Glomerular visceral epithelial cell (primary cell): ENCODE measurements at regions not wholly inside any gene's neighbourhood (a gene's known extent, or its start where the extent isn't known, plus 50 kb on each side); places are given as distances from the start of the nearest gene placed in this dataset.
"Not testable (repeated sequence)": the region's sequence is repeated elsewhere in the genome, so short reads cannot be mapped to it uniquely, and the experiment has no call there.

ENCODE experiments used
- DNase-seq: peaks from one replicate; pipeline ENCODE4 v3.0.0-alpha.2; 2016; ENCODE audit errors: extremely low spot score

DNA sequence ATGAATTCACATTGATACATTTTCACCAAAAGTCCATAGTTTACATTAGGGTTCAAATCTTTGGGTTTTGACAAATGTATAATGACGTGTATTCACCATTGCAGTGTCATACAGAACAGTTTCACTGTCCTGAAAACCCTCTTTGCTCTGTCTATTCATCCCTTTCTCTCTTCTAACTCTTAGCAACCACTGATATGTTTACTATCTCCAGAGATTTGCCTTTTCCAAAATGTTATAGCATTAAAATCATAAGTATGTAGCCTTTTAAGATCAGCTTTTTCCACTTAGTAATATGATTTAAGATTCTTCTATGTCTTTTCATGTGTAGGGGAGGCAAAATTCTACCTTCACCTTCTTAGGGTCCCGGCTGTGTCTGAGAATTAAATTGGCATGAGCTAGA, 203.8 kb downstream of the TPRG1 start:
- DNase-seq: no peak

DNA sequence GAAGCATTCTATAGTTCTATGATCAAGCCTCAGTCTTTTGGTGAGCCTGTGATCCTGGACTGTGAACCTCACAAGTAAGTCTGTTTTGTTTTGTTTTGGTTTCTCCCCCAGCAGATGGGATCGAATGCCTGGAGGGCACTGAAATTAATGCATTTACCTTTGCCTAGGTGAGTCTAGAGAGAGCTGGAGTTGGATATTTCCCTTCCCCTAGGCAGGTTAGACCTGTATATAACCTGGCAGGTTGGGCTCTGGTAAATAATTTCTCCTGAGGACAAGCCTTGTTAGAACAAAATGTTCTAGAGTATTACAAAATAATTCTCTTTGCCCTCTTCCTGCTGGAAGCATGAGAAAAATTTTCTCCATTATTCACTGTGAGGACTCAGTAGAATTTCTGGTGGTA, 211.9 kb downstream of the TPRG1 start:
- DNase-seq: no peak

DNA sequence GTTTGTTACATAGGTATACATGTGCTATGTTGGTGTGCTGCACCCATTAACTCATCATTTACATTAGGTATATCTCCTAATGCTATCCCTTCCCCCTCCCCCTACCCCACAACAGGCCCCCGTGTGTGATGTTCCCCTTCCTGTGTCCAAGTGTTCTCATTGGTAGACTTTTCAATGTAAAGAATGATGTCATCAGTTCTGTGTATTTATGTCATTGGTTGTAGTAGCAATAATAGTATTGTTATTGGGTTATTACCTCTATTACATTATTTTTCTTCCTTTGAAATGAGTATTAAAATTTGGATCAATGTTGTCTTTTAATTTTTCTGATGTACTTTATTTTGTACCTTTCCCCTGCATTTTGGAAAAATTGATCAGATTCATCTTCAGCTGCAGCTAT, 214.1 kb downstream of the TPRG1 start:
- not testable (repeated sequence) for DNase-seq

DNA sequence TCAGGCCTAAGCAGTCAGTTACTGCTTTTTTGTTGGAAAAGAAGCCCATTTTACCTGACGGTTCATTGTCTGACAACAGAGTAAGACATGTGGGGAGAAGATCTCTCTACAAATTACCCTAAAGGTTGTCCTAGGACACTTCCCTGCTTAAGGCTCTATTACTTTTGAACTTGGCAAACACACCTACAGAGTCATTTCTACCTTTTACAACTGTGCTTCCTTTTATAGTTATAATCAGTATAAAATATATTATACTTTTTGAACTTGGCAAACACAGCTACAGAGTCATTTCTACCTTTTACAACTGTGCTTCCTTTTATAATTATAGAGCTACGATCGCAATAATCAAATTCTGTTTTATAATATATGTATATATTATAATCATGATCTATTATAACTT, 215.0 kb downstream of the TPRG1 start:
- no peak for DNase-seq

DNA sequence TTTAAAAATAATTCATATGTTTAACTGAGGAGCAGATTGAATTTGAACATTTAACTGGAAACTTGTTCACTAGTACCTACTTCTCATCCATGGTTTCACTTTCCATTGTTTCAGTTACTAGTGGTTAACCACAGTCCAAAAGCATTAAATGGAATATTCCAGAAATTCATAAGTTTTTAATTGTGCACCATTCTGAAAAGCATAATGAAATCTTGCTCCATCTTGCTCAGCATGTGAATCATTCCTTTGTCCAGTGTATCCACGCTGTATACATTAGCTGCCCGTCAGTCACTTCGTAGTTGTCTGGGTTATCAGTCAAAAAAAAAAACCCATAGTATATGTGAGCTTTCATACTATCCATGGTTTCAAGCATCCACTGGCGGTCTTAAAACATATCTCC, 217.6 kb downstream of the TPRG1 start:
- DNase-seq: no peak

DNA sequence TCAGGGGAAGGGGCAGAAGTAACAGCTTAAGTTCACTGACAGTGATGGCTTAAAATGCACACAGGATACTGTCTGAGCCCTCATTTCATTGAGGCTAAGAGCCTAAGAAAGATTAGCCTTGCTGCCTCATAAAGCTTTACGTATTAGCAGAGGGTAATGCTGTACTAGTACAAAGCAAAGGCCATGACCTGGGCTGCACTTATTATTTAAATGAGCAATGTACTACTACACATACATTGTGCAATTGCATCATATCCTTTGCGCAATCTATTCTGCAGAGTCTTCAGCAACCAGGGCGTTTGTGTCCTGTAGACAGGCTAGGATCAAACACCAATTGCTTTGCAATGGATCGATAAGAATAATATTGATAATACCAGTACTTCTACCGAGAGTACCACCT, 221.8 kb downstream of the TPRG1 start:
- no peak for DNase-seq

DNA sequence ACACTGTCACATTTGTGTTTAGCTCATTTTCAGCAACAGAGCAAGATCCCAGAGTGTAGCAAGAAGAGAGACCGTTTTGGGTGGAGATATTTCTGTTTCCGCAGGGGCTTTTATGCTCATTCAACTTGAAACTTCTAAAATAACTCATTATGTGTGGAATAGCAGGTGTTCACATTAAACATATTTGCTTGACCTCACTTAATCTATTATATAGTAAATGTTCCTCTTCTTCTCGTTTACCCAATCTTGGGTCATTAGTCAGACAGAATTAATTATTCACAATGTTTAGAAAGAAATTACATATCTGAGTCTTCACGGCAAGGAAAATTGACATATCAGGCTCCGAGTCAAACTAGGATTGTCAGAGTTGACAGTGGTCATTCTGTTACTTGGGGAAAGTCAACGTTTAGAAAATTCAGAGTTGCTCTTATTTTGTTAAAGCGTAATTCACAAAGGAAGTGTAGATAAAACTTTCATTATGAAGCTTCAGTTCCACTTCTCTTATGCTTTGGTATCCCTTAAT, 222.9 kb downstream of the TPRG1 start:
- no peak for DNase-seq

DNA sequence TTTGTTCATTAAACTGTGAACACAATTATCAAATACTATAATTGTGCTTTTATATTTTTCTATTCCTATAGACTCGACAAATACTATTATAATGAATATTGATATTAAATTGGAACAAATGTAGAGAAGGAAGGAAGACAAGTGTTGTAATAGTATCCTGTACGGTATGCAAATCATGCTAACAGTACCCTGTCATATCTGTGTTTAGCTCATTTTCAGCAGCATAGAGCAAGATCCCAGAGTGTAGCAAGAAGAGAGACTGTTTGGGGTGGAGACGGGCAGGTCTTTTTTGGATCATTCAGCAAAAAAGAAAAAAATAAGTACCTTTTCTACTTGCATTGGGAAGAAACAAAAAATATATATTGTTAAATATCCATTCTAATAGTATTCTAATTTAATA, 224.1 kb downstream of the TPRG1 start:
- no peak for DNase-seq

DNA sequence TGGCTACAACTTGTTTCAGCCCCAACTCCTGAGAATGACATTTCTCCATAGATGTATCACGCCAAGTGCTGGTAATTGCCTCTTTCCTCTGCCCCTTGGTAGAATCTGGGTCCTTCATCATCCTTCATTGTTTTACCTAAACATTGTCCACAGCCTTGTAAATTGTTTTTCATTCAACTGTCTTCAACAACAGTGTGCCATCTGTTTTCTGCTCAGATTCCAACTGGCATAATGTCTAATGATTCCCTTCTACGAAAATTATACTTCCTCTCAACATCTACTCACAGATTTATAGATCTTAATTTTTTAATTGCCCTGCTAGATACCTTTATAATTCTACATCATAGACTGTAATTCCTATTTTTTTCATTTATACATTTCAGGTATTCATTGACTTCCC, 226.9 kb downstream of the TPRG1 start:
- DNase-seq: no peak

DNA sequence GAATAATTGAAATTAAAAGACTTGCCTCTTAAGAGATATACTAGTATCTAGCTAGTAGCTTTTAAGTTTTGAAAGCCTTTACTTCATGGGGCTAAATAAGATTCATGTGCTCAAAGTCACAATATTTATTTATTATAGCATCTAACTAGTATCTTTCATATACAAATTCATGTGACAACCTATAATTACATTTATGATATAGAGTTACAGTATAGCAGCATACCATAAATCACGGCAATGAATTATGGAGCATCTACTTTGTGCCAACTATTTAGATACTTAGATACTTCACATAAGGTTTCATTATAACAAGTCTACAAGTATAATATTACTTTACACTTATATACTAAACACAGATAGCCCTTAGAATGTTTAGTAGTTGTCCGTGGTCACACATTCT, 229.4 kb downstream of the TPRG1 start:
- DNase-seq: no peak

DNA sequence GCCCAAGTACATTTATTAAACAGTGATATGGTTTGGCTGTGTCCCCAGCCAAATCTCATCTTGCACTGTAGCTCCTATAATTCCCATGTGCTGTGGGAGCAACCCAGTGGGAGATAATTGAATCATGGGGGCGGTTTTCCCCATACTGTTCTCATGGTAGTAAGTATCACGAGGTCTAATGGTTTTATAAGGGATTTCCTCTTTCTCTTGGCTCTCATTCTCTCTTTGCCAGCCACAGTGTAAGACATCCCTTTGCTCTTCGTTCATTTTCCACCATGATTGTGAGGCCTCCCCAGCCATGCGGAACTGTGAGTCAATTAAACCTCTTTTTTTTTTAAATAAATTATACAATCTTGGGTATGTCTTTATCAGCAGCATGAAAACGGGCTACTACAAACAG, 228.0 kb upstream of the TP63 start:
- no peak for DNase-seq

DNA sequence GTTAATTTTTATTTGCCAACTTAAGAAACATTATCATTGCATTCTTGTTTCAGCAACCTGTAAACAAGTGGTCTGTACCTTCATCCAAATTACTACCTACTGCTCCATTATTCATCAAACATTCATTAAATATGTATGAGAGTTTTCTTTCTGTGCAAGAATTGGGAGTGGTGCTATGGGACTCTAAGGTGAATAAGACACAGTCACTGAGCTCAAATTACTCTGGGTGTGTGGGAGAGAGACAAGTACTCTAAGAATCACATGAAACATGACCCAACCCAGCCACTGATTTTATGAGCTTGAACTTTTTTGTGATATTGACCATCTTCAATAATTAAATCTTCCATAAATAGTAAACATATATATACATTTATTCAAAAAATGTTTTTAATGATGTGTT, 227.2 kb upstream of the TP63 start:
- DNase-seq: no peak

DNA sequence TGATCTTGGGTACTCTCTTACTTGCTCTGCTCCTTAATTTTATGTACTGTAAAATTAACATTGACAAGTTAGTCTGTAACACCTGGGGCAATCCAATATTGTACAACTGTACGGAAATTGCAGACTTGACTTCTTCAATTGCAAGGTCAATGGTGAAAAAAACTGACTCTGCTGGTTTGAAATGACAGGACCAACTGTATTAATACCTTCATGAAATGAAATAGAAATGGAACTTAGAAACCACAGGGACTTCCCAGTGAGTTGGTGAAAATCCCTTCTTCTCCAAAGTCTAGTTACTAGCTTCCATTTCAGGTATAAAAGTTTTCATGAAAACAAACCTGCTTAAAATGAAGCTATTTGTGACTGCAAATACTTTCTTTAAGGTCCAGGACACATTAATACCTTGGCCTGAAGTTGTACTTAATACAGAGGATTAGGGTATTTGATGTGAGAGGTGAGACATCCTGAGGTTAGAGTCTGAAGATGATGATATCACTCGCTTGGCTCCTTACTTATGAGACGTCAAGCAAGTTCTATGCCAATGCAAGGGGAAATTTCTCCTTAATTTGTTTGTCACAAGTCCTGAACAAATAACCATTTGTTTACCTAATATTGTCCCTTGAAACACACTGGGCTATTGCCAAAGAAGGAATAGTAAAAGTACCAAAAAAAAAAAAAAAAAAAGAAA, 226.2 kb upstream of the TP63 start:
- DNase-seq: no peak

DNA sequence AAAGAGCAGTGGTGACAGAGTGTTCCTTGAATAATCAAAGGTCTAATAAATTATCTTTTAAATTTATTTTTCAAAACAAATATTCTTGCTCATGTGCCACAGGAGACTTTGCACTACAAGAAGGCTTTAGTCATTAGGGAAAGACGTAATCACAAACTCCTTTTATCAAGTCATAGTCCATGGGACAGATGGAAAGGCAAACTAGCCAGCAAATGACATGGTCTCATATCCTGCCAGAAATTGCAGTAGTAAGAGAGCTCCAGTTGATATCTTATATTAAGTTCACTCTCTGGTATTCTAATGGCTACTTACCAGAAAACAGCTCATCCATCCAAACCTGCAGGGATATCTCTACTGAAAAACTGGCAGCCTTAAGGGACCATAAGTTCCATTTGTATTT, 225.0 kb upstream of the TP63 start:
- no peak for DNase-seq

DNA sequence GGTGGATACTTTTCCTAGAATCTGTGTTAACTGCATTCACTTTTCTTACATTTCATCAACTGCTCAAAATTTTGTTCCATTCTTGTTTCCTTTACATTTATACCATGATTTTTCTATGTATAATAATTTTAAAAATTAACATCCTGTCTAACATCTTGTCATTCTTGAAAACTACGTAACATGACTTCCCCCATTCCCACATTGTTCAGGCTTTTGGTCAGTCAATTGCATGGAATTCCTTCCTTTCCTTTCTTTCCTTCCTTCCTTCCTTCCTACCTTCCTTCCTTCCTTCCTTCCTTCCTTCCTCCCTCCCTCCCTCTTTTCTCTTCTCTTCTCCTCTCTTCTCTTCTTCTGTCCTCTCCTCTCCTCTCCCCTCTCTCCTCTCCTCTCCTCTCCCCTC, 220.7 kb upstream of the TP63 start:
- DNase-seq: no peak

DNA sequence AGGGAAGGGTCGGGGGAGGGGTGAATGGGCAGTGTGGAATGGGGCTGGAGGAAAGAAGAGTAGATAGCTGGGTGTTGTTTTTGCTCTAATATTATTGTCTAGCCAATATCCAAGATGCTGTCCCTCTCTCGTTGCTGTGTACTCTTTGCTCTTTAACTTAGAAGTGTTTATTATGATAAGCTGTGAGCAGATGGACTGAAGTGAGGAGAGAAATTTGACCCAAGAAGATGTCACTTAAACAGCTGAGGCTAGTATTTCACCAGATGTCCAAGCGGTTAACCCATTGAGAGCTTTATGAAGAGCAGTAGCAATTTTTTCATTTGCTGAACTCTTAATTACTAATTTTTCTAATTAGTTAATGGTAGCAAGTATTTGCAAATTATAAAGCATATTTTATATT, 212.2 kb upstream of the TP63 start:
- no peak for DNase-seq

DNA sequence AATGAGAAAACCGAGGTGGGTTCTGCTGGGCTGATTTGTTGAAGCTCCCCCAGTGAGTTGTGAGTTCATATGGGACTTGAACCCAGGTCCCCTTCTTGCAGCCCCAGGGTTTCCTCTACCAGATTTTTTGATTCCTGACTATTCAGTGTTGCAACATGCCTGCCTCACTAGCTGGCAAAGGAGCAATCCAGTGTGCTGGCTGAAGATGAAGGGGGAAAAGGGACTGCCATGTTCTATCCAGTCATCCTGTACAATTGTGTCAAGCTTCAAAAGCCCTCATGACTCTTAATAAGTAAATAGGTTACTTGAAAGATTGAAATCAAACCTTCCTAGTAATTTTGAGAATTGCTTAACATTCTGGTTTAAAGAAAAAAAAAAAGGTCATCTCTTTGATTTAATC, 211.5 kb upstream of the TP63 start:
- no peak for DNase-seq

DNA sequence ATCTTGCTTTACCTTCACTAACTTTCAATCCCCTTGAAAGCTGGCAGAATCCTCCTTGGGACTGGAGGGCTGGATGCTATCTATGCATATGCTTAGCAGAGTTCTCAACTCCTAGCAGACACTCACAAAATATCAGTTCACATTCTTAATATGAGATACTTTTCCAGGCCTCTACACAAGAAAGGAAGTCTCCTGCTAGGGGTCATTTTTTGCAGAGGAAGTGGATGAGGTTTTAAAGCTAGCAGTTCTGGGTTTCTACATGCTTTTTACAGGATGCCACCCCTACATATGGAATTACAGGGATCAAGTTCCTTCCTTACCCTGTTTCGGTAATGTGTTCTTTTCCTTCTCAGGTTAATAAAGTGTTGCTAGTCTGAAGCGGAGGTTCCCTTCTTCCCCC, 206.3 kb upstream of the TP63 start:
- no peak for DNase-seq

DNA sequence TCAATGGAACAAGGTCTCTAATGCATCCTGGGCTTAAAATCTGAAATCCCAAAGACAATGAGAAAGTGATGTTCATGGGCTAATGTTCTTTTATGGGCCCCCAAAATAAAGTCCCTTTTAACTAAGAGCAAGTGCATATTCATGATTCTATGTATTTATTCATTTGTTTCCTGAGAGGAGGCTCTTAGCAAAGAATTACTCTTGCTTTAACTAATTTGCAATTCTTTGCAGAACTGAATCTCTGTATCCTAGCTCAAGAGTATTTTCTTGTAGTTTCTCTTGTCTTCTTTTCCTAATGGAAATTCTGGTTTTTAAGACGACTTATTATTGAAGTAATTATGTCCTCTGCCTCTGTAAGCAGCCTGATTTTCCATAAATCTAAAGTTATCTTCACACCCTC, 202.2 kb upstream of the TP63 start:
- DNase-seq: no peak

DNA sequence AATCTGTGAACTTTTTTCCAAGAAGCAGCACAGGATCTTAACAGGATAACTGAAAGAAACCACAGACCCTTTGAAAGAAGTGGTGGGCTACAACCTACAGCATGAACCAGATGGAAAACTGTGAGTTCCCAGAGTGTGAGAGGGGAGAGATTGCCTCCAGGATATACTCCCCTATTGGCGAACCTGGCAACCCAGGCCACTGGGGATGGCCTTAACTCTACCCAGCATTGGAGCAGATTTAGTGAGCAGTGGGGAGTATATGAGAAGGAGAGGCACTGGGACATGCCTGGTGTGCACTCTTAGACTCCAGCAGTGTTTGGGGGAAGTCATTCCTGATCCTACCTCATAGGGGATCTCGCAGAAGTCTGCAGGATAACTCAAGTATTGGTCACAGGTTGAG, 201.0 kb upstream of the TP63 start:
- no peak for DNase-seq

DNA sequence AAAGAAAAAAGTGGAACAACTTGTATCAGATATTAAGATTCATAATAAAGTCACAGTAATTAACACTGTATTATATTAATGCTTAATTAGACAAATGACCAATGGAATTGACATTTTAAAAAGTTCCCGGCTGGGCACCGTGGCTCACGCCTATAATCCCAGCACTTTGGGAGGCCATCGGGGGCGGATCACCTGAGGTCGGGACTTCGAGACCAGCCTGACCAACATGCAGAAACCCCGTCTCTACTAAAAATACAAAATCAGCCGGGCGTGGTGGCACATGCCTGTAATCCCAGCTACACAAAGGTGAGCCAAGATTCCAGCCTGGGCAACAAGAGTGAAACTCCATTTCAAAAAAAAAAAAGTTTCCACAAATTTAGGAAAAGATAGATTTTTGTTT, 188.9 kb upstream of the TP63 start:
- DNase-seq: not testable (repeated sequence)

DNA sequence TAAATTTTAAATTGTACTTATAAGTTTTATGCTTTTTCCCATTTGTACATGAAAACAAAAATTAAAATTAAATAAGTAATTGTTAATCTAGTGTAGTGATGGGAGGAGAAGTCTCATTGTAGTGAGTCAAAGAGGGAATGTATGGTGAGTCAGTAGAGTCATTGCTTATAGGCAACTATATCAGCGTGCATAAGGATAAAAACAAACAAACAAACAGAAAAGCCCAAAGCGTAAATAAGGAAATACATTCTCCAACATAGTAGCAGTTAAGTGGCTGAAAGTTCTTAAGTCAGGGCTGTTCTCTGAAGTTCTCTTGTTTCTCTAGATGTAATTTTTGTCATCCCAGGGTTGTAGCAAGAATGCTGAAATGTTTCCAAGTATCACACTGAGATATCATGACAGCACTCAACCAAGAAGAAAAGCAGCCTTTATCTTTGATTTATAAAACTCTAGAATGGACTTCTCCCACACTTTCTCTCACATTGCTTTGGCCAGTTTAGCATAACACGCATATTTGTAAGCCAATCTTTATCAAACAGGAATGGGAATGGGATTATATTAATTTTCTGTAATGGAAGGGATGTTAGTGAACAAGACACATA, 184.1 kb upstream of the TP63 start:
- DNase-seq: no peak

DNA sequence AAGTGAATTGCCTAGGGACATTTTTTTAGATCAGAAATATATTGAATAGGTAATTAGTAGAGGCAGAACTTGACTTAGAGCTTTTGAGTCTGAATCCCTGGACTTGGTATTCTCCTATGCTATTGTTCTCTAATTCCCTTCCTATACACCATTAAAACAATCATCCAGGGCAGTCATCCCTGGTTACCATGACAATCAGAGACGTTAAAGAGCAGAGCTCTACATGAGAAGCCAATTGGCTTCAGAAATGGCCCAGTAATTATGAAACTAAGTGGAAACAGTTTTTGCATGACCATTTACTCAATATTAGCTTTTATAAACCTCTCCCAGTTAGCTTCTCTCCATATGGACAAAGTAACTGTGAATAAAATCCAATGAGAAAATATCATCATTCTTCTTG, 182.1 kb upstream of the TP63 start:
- no peak for DNase-seq

DNA sequence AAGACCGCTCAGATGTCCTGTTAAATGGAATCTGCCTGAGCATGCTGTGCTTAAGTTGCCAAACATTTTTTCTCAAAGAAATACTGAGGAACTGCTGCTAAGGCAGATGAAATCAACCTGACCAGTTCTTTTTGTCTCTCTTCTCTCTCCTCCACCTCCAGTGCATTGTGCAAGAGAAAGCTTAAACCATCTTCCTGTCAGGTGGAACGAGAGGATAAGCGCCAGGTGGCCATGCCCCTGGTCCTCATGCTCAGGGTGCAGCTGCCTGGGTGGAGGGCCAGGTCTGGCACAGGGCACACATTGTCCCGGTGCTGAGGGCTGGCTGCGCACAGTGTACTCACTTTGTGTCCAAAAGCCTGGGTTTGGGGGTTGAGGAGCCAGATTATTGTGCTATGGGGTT, 176.2 kb upstream of the TP63 start:
- no peak for DNase-seq
